Stimulated activated CD8-positive, alpha-beta memory T cell treated with anti-CD3 and anti-CD28 coated beads, Interleukin-7, amount 100 ng/mL, for 24 hours (primary cell): ENCODE measurements at regions not wholly inside any gene's neighbourhood (a gene's known extent, or its start where the extent isn't known, plus 50 kb on each side); places are given as distances from the start of the nearest gene placed in this dataset.

Experiments
- DNase-seq: peaks from one replicate; pipeline ENCODE4 v3.0.0-alpha.2; 2020; ENCODE audit warnings: low read depth

GRCh38 chr14:86057018-86057667 lies 527.2 kb downstream of the FLRT2 start:
- no peak for DNase-seq

DNA sequence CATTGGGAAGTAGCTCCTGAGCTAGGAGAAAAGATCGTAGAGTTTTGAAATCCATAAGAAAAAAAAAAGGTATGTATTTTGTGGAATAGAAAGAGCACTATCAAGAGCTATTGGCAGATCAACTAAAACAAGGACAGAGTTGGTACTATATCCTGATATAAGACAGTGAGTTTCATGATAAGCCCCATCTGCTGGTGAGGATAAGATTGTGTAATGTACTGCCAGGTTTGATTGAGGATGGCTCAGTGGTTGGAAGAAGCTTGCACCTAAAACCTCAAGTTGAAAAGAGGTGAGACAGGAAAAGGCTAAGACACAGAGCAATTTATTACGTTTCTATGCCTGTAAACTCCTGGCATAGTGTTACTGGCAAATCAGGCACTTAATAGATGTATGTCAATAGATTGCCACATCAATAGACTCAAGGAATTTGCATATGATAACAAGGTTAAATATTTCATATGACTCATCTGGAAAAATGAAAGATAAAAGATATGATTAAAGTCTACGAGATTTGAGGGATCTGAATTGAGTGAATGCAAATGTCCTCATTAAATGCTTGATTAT lies 525.6 kb downstream of the FLRT2 start:
- DNase-seq, result no peak

DNA sequence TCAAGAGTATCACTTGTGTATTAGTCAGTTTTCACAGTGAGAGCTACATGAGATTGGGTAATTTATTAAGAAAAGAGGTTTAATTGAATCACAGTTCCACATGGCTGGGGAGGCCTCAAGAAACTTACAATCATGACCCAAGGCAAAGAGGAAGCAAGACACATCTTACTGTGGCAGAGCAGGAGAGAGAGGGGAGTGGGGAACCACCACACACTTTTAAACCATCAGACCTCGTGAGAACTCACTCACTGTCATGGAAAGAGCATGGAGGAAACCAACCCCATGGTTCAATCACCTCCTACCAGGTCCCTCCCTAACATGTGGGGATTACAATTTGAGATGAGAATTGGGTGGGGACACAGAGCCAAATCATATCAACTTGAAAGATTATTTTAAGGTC lies 522.9 kb downstream of the FLRT2 start:
- DNase-seq, result no peak

DNA sequence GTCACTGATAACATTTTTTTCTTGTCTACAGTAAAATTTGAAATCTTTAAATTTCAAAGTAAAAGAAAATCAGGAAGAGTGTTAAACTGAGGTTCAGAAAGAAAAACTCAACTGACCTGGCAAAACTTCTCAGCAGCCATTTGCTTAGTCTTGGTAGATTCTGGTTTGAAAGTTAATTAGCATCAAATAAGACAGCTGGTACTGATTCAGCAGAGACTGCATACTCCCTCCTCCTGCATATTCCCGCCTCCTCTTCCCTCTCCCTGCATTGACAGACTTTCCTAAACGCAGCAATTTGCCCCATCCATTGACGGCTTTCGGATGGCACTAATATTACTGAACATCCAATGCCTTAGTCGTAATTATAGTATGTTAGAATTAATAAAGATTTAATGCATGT lies 520.8 kb downstream of the FLRT2 start:
- DNase-seq, result no peak

DNA sequence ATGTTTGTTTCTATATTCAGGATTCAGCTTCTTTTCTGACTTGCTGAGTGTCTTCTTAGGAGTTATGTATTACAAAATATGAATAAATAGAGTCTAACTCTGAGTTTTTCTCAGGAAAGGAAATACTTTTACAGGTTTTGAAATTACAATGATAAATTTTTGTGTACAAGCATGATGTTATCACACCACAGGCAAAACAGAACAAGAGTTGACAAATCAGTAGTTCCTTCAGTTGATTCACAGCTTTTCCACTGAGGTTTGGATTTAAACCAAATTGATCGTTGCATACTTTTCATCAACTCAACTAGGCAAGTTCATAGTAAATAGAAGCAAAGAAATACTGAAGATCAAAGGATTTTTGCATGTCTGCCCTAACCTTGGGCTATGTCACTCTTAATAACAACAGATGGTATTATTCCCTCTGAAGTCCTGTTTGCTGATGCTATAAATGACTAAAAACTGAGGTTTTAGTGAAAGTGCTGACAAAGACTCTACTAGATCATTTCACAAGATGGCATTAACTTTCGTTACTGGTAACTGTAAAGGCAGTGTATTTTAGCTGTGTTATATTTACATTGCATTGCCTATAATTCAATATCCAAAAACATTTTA lies 520.2 kb downstream of the FLRT2 start:
- DNase-seq, result no peak

- no peak for DNase-seq
These were observed 509.2 kb downstream of the FLRT2 start for GRCh38 chr14:86039176-86039575.

DNA sequence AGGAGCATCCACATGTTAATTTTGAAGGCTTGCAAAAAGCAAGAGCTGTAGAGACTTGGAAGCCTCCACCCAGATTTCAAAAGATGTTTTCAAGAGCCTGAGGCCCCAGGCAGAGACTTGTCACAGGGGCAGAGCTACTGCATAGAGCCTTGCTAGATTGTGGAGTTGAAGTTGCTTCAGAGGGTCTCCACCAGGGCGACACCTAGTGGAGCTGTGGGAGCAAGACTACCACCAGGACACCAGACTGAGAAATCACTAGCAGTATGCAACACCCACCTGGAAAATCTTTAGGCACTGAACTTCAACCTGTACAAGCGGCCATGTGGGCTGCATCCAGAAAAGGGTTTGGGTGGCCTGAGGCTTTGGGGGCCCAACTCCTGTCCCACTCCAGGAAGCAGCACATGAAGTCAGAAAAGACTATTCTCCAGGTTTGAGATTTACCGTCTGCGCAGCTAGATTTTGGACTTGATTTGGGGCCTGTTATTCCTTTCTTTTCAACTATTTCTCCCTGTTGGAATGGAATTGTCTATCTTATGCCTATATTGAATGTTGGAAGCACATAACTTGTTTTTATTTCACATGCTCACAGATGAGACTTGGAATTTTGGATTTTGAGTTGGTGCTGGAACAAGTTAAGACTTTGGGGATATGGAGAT lies 508.6 kb downstream of the FLRT2 start:
- no peak for DNase-seq

DNA sequence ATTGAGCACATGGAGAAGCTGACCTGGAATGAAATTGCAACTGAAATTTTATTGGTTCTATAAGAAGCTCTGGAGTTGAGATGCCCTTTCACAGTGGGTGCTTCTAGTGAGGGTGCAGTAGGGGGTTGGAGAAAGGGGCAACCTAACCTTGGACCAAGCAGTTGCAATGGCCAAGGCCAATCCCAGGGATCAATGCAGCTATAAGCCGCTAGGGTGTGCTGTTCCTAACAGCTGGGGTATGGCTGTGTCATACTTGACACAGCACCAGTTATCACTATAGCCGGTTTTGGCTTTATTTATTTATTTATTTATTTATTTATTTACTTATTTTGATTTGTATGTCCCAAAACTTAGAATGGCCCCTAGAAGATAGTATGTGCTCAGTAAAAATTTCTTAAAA lies 505.9 kb downstream of the FLRT2 start:
- DNase-seq, result no peak

DNA sequence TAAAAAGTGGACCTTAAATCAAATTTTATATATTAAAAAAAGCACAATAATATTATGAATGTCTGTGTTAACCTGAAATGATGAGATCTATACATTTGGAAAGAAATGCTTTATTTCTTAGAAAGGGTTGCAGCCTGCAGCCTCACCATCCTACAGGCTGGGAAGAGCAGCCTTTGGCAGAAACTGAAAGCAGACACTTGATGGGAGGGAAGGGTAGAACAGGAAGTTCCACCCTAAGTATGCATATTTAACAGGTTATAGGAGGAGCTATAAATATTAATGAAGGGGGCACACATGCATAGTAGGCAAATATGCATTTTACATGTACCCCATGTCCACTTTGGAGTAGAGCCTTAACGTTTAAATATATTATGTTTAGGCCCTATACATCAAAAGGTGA lies 498.0 kb downstream of the FLRT2 start:
- DNase-seq, result no peak

GRCh38 chr14:86027144-86027543 lies 497.2 kb downstream of the FLRT2 start:
- no peak for DNase-seq

DNA sequence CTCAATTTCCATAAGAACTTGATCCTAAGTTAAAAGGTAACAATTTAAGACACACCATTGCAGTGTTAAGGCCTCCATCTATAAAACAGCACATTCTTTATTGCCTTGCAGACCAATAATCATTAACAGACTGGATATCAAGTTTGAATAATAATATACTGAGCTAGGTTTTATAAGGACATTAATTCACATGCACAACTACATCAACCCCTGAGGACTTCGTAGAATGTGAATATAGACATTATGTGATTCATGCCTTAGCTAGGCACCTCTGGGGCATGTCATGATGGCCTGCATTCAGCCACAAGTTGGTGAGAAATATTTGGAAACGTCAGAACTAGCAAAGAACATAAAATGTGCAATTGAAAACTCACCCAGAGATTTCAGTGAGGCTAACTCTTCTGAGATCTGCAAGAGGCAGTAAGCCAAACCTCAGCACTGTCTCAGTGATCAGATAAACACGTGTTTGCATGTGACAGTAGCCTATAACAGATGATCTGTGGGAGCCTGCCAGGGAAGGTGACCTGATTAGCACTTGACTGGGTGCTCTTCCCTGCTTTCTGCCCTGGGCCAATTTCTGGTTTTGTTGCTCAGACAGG lies 492.2 kb downstream of the FLRT2 start:
- DNase-seq, result no peak

DNA sequence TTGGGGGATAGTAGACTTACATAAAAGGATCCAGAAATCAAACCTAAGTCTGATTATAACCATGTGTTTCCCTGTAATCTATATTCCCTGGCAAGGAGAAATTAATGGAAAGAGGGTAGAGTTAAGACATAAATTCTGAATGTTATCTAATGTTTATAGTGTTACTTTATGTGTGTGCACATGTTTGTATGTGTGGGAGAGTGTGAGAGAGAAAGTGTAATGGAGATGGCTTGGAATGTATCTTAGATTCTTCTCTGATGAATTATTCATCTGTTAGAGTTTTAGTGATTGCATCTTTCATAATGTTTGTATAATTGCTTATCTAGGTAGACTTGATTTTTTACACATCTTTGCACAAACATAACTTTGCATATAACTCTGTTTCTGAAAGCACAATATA lies 490.9 kb downstream of the FLRT2 start:
- DNase-seq, result no peak

- no peak for DNase-seq
These were observed 486.0 kb downstream of the FLRT2 start for GRCh38 chr14:86015941-86016340.

DNA sequence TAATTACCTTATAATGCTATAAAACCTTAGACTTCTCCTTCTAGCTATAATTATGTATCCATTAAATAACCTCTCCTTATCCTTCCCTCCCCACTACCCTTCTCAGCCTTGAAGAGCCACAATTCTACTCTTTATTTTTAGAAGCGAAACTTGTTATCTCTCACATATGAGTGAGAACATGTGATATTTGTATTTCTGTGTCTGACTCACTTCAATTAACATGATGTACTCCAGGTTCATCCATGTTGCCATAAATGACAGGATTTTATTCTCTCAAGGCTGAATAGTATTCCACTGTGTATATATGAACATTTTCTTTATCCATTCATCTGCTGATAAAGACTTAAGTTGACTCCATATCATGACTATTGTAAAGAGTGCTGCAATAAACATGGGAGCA lies 485.6 kb downstream of the FLRT2 start:
- no peak for DNase-seq

- DNase-seq, result no peak
These were observed 483.7 kb downstream of the FLRT2 start for GRCh38 chr14:86013641-86014040.

DNA sequence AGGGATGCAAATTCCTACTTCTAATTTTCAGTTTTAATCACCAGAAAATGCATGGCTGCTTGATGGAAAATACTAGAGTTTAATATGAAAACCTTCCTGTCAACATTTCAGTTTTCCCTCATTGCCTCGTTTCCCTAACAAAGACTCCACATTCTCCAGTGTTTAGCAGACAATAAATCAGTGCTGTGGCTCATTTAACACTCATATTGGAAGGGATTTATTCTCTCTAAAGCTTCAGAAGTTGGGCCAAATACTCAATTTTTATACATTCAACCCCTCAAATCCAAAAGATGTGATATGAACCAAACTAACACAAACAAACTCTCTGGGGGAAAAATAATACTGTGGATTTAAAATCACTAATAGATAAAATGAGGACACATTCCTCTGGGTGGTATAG lies 482.5 kb downstream of the FLRT2 start:
- DNase-seq, result no peak

- no peak for DNase-seq
These were observed 474.1 kb downstream of the FLRT2 start for GRCh38 chr14:86003998-86004397.

GRCh38 chr14:85996551-85996950 lies 466.6 kb downstream of the FLRT2 start:
- DNase-seq, result no peak

- no peak for DNase-seq
These were observed 461.2 kb downstream of the FLRT2 start for GRCh38 chr14:85991156-85991555.

- DNase-seq, result no peak
These were observed 458.0 kb downstream of the FLRT2 start for GRCh38 chr14:85987907-85988306.

DNA sequence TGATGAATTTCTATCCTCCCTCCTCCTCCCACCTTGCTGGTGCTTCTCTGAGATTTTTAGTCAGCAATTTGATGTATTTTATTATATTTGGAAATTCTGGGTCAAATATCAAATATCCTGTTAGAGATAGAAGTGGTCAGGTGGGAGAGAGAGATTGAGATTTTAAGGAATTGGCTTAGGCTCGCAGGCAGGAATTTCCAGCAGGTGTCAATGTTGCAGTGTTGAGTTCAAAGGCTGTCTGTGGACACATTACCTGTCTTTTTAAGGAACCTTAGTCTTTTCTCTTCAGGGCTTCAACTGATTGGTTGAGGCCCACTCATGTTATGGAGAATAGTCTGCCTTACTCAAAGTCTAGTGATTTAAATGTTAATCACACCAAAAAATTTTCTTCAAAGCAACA lies 457.3 kb downstream of the FLRT2 start:
- DNase-seq, result no peak

DNA sequence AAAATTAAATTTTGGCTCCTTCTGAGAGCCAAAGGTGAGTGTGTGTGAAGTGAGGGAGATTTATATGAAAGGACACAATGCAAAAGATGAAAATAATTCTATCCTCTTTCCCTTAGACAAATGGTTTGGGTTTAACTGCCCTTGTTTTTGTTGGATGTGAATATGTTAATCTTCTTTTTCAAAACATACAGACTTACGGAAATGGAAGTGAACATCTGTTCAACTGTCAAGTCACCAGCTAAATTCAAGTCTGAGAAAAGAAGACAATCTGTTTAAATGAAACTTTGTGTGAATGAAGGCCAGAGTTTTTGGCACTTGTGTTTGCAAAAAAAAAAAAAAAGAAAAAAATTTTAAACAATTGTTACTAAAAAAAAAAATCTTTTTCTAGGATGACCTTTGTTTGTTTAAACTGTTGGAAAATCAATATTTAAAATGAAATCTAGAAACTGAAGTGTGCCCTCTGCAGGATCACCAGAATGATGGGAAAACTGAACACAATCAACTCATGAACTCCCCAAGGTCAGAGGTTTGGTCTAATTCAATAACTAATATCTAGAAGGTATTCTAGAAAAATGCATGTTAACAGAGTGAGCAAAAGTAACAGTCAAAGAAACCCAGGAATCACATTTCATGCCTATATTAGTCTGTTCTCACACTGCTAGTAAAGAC lies 448.8 kb downstream of the FLRT2 start:
- DNase-seq, result no peak
